NCI-H1694 treated with DMSO at 0.1 percent for 48 hours (cell line): ENCODE measurements at regions not wholly inside any gene's neighbourhood (a gene's known extent, or its start where the extent isn't known, plus 50 kb on each side); places are given as distances from the start of the nearest gene placed in this dataset.
"Not testable (repeated sequence)": the region's sequence is repeated elsewhere in the genome, so short reads cannot be mapped to it uniquely, and the experiment has no call there.

ENCODE experiments used
- DNase-seq: peaks from one replicate; lab custom pipeline; 2025; lab: John Stamatoyannopoulos, UW

DNA sequence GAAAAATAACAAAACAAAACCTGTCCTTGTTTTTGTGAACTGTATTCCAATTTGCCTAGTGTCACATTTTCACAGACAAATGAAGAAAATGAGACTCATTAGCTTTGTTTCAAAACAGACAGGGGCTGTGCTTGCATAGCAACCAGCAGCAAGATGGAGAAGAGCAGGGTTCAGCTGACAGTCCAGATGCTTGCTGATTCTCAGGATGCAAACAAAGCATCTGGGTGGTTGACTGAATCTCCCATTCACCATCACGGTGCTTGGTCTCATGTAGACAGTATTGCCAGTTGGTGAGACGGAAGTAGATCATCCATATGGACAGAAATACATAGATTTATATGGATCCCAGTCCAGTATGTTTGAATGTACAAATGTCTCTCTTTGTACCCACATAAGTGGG, 326.8 kb downstream of the CCDC85A start:
- peak; percentile 76 for DNase-seq

GRCh38 chr2:56515399-56515798, 331.6 kb downstream of the CCDC85A start:
- no peak for DNase-seq

DNA sequence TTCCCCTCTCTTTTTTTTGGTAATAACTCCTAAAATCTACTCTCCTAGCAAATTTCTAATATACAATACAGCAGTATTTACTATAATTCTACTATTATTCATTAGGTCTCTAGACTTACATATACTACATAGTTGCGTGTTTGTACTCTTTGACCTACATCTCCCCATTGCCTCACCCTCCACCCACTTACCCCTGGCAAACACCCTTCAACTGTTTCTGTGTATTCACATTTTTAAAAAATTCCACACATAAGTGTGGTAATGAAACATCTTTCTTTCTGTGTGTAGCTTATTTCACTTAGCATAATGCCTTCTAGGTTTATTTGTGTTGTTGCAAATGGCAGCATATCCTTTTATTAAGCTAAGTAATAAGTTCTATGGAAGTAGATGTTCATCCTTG, 336.0 kb downstream of the CCDC85A start:
- no peak for DNase-seq

GRCh38 chr2:56522605-56523089, 338.9 kb downstream of the CCDC85A start:
- peak; percentile 68 for DNase-seq

- no peak for DNase-seq
These were observed 340.0 kb downstream of the CCDC85A start for GRCh38 chr2:56523816-56524215.

DNA sequence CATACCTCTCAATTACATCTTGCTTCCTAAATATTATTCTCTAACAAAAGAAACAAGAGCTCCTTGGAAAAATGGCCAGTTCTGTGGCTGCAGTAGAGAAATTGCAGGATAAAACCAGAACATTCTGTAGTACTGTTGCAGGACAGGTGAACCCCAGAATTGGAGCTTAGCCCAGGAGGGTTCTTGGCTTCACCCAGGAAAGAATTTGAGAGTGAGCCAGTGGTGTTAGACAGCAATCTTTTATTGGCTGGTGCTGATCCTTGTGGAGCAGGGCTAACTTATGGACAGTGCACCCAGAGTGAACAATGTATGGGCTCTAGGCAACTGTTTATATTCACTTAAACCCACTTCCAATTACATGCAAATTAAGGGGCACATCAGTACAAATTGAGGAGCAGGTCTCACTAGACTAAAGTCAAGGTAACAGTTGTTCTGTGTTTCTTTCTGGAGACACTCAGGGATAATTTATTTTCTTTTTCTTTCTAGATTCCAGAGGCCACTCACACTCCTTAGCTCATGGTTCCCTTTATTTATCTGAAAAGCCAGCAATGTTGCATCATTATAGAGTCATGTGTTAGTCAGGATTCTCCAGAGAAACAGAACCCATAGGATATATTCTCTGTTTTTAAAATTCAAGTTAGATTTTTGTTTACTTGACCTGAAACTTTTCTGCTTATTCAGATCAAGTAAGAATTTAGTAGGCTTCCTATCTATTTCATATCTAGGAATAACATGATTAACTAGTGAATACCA, 348.1 kb downstream of the CCDC85A start:
- no peak for DNase-seq

GRCh38 chr2:56534321-56534720, 350.5 kb downstream of the CCDC85A start:
- DNase-seq, result no peak

GRCh38 chr2:56537756-56538155, 354.0 kb downstream of the CCDC85A start:
- DNase-seq, result no peak

DNA sequence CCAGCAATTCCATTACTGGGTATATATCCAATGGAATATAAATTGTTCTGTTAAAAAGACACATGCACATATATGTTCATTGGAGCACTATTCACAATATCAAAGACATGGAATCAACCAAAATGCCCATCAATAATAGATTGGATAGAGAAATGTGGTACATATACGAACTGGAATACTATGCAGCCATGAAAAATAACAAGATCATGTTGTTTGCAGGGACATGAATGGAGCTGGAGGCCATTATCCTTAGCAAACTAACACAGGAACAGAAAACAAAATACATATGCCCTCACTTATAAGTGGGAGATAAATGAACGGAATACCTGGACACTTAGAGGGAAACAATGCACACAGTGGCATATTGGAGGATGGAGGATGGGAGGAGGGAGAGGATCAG, 355.8 kb downstream of the CCDC85A start:
- DNase-seq, result no peak

- no peak for DNase-seq
These were observed 356.7 kb downstream of the CCDC85A start for GRCh38 chr2:56540467-56540866.

DNA sequence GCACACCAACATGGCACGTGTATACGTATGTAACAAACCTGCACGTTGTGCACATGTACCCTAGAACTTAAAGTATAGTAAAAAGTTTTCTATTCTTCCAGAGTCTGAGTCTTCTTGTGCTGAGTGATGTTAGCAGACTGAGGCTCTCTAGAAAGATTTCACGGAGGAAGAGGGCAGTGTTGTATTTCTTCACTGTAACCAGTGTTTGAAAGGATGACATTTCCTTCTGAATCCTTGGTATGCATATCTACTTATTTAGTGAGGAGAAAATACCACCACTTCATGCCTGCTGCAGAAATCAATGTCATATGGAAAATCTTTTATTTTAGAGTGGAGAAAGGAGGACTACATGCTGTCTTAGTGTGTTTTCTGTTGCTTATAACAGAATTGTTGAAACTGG, 357.1 kb downstream of the CCDC85A start:
- no peak for DNase-seq

DNA sequence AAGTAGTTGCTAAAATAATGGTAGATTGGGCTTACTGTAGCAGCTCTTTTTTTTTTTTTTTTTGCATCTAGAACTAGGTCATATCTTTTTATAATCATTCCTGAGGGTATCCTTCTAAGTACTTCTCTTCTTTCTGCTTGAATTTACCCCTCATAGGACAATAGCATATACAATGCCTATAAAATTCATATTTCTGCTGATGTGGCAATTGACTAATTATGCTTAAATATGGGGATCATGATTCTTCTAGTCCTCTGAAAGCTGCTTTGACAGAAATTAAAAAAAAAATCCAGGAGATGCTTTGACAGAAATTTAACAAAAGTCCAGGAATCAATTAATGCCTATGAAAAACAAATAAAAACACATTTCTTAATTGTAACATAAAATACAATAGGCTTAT, 358.4 kb downstream of the CCDC85A start:
- DNase-seq, result no peak

- no peak for DNase-seq
These were observed 381.4 kb downstream of the CCDC85A start for GRCh38 chr2:56565143-56565542.

DNA sequence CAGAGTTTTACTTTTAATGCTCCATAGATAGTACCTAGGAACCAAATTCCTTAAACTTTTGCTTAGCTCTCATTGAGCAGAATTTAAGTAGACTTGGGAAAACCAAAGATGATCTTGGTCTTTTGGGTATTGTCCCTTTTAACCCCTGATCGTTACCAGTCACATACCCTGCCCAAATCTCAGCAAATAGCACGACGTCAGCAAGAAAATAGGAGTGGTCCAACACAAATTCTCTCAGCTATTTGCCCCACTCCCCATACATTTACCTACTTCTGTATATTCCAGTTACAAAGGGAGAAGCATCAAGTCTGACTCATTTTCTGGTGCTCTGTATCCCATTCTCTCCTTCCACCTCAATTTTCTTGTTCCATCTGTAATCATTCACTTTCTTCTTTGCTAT, 387.3 kb downstream of the CCDC85A start:
- DNase-seq, result no peak

GRCh38 chr2:56576001-56576400, 392.2 kb downstream of the CCDC85A start:
- DNase-seq, result no peak

- no peak for DNase-seq
These were observed 396.5 kb downstream of the CCDC85A start for GRCh38 chr2:56580242-56580641.

DNA sequence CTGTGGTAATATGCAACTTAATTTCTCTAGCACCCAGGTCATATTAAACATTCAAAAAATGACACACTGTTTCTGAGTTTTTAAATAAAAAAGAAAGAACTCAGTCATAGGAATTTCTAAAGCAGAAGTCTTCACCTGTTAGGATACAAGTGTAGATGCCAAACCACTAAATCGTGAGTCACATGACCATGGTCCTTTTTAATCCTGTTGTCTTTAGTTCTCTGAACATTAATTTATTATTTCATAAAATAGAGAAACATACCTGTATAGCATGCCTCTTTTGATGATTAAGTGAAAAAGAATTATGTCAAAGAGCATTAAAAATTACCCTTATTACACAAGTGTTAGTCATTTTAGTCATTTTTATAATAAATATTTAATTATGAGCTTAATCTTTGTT, 398.8 kb downstream of the CCDC85A start:
- no peak for DNase-seq

DNA sequence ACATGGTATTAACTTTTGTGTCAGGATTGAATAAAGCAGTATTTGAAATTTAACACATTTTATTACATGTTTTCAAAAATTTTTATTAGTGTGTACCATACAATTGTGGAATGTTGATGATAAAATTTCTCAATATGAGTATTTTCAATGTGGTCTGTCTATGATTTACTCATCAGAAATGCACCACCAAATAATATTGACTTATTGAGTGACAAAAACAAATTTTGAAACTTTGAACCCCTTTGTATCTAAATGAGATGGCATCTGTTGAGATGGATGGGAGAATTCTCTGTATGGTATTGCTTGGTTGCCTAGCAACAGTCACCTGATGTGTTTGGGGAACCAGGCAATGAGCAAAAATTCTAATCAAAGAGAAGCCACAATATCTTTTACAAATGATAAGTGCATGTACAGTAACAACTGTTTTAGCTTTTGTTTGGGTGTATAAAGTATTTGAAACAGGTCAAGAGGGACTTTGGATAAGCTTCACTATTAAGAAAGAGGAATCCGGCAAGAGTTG, 400.1 kb downstream of the CCDC85A start:
- DNase-seq, result no peak

DNA sequence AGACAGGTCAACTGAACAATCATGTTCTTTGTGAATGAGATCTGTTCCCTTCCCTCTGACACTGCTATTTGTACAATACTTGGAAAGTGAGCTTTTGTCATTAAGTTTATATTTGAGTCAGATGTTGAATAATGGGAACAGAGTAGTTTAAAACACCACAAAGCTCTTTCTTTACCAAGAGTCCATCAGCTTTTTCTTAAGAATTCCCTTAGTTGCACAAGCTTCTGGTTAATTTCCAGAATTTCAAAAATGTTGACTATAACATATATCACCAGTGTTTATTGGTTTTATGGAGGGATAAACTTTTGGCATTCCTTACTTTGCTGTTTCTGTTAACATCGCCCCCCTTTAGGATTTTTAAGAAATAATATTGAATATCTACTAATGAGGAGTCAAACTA, 403.7 kb downstream of the CCDC85A start:
- DNase-seq, result no peak

GRCh38 chr2:56589194-56589593, 405.4 kb downstream of the CCDC85A start:
- no peak for DNase-seq

DNA sequence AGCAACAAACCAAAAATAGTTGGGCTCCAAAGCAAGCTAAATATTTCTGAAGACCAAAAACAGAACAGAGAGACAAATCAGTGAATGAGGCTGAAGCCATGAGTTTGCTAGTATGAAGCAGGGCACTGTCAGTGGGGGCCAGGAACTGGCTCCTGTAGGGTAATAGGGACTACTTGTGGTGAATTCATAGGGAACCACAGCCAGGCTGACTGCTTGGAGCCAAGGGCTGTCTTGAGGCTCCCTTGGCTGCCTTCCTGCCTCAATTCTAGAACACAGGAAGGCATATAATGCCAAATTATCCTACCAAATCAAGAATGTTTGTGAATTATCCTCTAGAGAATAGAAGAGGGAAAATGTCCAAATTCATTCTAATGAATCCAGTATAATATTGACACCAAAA, 406.0 kb downstream of the CCDC85A start:
- no peak for DNase-seq

DNA sequence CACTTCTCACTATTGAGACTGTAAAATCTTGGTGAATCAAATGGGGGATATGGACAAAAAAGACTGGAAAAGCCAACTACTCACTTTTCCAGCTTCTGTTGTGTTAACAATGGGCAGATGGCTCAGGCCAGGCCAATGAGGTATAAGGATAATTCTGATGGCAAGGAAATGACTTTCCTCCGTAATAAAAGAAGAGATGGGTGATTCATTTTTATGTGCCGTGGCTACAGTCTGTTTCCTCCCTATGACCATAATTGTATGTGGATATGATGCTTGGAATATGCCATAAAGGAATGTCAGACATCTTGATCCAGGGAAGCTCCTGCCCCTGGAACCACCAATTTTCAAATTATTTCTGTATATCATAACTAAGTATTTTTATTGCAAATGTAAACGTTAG, 406.8 kb downstream of the CCDC85A start:
- DNase-seq, result no peak

GRCh38 chr2:56606086-56606485, 422.3 kb downstream of the CCDC85A start:
- not testable (repeated sequence) for DNase-seq

DNA sequence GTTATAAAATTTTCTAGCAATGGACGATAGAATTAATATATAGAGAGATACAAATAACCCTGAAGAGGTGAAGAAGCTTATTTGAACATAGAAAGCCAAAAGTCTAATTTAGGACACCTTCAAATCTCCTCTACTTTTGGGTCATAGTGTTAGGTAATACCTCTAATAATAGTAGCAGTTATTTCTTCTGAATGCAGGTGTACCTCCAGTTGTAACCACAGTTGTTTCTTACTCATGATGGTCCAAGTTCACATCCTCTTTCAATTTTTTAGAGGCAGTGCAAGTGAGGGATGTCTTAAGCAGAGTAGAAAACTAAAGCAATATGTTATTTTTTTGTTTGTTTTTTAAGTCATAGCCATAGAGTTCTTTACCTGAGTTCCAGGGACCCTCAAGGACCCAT, 429.5 kb downstream of the CCDC85A start:
- no peak for DNase-seq
